ENCODE measurements at regions not wholly inside any gene's neighbourhood (a gene's known extent, or its start where the extent isn't known, plus 50 kb on each side); places are given as distances from the start of the nearest gene placed in this dataset.

DNA sequence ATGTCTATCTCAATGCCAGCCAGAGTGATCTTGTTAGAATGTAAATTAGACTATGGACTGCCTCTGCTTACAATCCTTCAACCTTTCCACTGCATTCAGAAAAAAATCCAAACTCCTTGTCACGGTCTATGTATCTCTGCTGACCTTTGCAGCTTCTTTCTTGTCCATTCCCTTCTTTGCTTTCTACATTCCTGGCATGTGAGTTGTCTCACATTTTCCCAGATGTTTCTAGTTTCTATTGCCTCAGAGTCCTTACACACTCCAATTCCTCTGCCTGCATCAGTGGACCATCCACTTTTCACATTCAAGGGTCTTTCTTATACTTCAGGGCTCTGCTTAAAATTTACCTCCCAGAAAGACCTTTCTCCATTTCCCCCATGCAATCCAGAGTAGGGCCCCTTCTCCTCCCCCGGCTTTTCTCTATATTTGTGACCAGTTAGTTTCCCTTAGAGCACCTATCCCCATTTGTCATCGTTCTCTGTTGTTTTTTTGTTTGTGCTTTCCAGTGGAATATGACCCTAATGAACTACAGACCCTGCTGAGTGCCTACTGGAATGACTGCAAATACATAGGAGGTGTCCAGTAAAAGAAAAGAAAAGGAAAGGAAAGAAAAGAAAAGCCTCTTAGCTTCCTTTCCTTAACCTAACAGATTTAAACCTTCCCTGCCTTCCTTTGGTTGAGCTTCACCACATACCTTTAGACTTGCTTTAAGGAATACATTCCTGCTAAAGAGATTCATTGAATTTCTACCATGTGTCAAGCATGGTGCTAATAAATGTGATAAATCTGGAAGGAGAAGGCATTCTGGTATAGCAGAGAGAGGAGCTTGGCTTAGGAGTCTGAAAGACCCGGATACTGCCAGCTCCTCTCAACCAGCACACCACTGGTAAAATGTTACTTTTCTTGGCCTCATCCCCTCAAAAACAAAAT, 102.0 kb downstream of the DIRAS3 start:
- no peak for DNase-seq (ENCODE audit: low read depth in 4 of 4, low spot score in 3 of 4)

GRCh38 chr1:67947114-67947513, 103.3 kb downstream of the DIRAS3 start:
- no peak for DNase-seq (ENCODE audit: low read depth in 4 of 4, low spot score in 3 of 4)

GRCh38 chr1:67945733-67946374, 104.6 kb downstream of the DIRAS3 start:
- no peak for DNase-seq (ENCODE audit: low read depth in 4 of 4, low spot score in 3 of 4)

DNA sequence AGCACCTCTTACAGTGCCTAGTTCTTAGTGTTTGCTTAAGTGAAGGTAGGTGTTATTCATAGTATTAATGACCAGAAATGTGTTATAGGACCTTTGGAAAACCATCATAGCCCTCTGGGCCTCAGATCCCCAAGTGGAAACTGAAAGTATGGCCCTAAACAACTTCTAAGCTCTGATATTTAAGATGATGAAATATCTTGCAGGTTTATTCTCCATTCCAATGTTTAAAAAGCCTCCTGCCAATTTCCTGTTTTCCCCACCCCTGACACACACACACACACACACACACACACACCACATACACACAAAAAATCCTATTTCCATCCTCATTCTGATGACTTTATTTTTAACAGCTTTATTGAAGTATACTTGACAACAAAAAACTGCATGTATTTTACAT, 108.2 kb downstream of the DIRAS3 start:
- no peak for DNase-seq (ENCODE audit: low read depth in 4 of 4, low spot score in 3 of 4)

DNA sequence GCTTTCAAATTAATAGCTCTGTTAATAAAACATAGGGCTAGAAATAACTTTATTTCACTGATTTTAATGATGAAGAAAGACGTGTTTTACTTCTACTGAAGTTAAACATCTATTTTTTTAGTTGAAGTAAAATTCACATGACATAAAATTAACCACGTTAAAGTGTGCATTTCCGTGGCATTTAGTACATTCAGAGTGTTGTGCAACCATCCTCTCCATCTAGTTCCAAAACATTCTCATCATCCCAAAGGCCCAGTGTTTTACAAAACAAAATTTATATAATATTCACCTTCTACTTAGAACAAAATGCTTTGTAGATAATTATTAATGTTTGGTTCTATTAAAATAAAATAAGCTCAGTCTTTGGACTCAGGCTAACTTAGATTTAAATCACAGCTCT, 108.5 kb upstream of the GNG12 start:
- DNase-seq (ENCODE audit: low read depth in 4 of 4, low spot score in 3 of 4): no peak

DNA sequence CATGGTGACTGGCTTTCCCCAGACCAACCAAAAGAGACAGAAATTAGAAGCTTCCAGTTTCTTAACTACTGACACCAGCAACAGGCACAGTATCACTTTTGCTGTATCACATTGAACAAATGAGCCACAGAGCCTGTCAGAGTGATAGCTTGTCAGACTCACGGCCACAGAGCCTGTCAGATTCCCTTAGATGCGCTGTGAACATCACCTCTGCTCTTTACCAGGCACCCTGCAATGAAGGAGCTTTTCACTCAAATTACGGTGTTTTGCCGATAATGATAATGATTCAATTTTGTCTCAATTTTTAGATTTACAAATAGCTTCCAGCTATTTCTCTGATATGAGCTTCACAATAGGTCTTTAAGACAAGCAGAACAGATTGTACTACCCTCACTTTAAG, 107.9 kb upstream of the GNG12 start:
- DNase-seq (ENCODE audit: low read depth in 4 of 4, low spot score in 3 of 4): no peak

GRCh38 chr1:67939942-67940341, 106.7 kb upstream of the GNG12 start:
- DNase-seq (ENCODE audit: low read depth in 4 of 4, low spot score in 3 of 4): no peak

GRCh38 chr1:67939186-67939743, 106.0 kb upstream of the GNG12 start:
- no peak for DNase-seq (ENCODE audit: low read depth in 4 of 4, low spot score in 3 of 4)

- no peak for DNase-seq (ENCODE audit: low read depth in 4 of 4, low spot score in 3 of 4)
Measured at GRCh38 chr1:67937651-67938050, 104.4 kb upstream of the GNG12 start.

GRCh38 chr1:67937010-67937409, 103.7 kb upstream of the GNG12 start:
- no peak for DNase-seq (ENCODE audit: low read depth in 4 of 4, low spot score in 3 of 4)

- DNase-seq (ENCODE audit: low read depth in 4 of 4, low spot score in 3 of 4): no peak
Measured at GRCh38 chr1:67935560-67935959, 102.3 kb upstream of the GNG12 start.

GRCh38 chr1:67931198-67931597, 97.9 kb upstream of the GNG12 start:
- no peak for DNase-seq (ENCODE audit: low read depth in 4 of 4, low spot score in 3 of 4)

DNA sequence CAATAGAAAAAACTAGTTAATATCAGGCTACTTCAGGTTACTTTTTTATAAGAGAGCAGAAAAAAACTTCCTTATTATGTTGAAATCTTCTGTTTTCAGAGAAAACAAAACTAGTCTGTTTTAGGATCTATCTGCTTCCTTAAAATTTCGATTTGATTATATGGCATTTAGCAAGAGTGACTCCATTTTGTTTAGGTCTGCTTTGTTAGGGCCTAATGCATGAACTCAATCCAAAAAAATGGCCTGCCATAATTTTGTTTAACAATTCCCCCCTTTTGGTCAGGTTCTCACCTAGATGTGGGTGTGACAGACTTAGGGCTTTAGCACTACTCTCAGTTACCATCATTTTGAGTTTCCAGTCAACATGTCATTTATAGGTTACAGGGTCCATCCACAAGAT, 89.8 kb upstream of the GNG12 start:
- DNase-seq (ENCODE audit: low read depth in 4 of 4, low spot score in 3 of 4): no peak

- DNase-seq (ENCODE audit: low read depth in 4 of 4, low spot score in 3 of 4): no peak
Measured at GRCh38 chr1:67921725-67922489, 88.6 kb upstream of the GNG12 start.

DNA sequence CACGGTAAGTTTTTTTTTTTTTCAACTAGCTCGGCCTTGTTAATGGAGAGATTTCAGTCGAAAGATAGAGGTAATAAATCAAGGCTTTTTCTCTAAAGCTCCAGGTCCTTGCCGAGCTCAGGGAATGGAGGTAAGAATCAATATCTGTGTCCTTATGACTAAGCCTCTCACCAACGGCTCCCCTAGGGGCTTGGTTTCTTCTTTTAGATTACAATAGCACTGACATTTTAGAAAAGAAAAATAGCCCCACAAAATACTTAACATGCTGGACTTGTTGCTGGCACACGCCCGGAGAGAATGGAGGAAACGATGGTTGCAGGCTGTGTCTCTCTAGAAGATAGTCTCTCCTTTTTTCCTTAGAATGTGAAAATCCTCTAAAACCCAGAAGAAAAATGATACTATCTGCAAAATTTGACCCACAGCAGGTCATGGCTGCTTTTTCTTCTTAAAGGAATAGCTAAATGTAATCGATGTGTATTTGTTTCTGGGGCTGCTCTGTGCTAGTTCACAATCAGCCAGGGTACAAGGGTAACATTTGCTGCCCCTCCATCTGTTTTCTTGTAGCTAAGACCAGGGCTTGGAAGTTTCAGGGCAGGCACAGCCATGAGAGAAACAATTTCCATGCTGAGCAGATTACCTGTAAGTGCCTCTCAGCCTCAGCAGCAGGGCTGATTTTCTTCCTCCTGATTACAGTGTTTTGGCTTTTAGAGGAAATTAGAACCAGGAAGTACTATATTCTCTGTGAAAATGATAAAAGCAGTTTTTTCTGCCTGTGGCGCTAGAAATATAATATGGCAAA, 86.2 kb upstream of the GNG12 start:
- DNase-seq (ENCODE audit: low read depth in 4 of 4, low spot score in 3 of 4): no peak

GRCh38 chr1:67918067-67918466, 84.8 kb upstream of the GNG12 start:
- no peak for DNase-seq (ENCODE audit: low read depth in 4 of 4, low spot score in 3 of 4)

DNA sequence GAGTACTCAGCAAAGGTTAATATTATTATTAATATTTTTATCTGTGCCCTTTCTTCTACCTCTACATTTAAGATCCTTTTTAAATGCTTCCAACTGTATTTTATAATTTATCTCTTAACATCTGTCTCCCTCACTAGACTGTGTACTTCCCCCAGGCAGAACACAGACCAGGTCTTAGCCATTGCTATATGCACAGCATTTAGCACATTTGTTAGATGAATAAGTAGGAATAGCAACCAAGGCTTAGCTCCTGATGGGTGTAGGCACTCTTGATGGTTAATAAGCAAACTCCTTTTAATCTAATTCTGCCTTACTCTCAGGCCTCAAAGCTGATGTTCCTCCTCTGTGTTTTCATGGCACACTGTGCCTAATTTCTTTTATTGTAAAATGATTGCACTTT, 83.7 kb upstream of the GNG12 start:
- DNase-seq (ENCODE audit: low read depth in 4 of 4, low spot score in 3 of 4): no peak

DNA sequence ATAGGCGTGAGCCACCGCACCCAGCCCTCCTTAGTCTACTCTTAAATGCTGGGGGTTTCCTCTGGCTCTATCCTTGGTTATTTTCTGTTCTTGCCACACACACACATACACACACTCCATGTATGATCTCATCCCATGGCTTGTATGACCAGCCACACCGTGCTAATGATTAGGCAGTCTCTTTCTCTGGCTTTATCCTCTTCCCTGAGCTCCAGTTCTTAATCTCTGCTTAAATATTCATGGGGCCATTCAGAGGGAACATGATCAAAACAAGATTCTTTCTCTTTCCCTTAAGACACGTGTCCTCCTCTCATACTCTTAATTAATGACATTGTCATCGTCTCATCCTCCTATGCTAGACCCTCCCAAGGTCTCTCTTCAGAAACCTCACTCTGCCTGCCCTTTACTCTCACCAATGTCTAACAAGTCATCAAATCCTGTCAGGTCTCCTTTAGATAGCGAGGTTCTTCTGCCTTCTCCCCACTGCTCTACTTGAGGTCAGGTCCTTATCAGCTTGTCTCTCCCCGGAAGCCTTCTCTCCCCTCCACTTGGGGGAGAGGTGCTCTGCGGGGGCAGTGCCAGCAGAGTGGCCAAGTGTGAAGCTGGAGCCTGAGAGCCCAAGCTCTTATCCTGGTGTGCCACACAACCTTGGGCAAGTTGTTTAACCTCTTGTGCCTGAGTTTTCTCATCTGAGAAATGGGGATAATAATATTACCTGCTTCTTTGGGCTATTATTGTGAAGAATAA, 83.0 kb upstream of the GNG12 start:
- no peak for DNase-seq (ENCODE audit: low read depth in 4 of 4, low spot score in 3 of 4)

DNA sequence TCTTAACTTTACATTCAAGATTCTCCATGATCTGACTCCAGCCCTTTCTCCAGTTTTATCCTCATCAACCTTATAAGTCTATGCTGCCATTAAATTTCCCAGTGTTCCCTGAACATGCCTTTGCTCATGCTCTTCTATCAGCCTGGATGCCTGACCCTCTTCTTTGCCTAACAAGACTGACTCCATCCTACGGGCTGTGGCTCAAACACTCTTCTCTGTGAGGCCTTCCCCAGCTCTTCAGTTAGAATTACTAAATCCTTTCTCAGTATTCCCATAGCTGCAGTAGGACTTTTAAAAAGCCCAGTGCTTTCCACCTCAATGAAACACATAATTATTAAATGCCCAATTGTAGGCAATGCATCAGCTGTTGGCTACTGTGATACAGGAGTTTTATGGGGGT, 76.5 kb upstream of the GNG12 start:
- no peak for DNase-seq (ENCODE audit: low read depth in 4 of 4, low spot score in 3 of 4)
